ENCODE measurements at regions not wholly inside any gene's neighbourhood (a gene's known extent, or its start where the extent isn't known, plus 50 kb on each side); places are given as distances from the start of the nearest gene placed in this dataset.

- TF ChIP-seq CTCF (IDR thresholded peaks at IDR 0.05) (no peak), POLR2A (IDR thresholded peaks at IDR 0.05) (no peak), EP300 (IDR thresholded peaks at IDR 0.05) (no peak)
Measured at GRCh38 chr3:18888370-18888769, 259.9 kb upstream of the KCNH8 start.
